H1 (cell line): ENCODE measurements at regions not wholly inside any gene's neighbourhood (a gene's known extent, or its start where the extent isn't known, plus 50 kb on each side); places are given as distances from the start of the nearest gene placed in this dataset.

Experiments
- JUND ChIP-seq: IDR thresholded peaks from 2 replicates; pipeline ENCODE4 v1.6.1; 2011; ENCODE audit warnings: mild to moderate bottlenecking, improper control_type of control experiment, low read length

GRCh38 chr2:239589833-239590232 lies 189.0 kb upstream of the HDAC4 start (continued):
- no peak for TF ChIP-seq JUND
